DMS153 treated with DMSO at 0.1 percent for 48 hours (cell line): ENCODE measurements at regions not wholly inside any gene's neighbourhood (a gene's known extent, or its start where the extent isn't known, plus 50 kb on each side); places are given as distances from the start of the nearest gene placed in this dataset.
A peak's percentile ranks its signal among the peaks of the same experiment; 100 is the strongest.
"Not testable (repeated sequence)": the region's sequence is repeated elsewhere in the genome, so short reads cannot be mapped to it uniquely, and the experiment has no call there.

Source experiments
- DNase-seq: peaks from one replicate; lab custom pipeline; 2025; ENCODE audit not compliant: unreplicated experiment; lab: John Stamatoyannopoulos, UW

DNA sequence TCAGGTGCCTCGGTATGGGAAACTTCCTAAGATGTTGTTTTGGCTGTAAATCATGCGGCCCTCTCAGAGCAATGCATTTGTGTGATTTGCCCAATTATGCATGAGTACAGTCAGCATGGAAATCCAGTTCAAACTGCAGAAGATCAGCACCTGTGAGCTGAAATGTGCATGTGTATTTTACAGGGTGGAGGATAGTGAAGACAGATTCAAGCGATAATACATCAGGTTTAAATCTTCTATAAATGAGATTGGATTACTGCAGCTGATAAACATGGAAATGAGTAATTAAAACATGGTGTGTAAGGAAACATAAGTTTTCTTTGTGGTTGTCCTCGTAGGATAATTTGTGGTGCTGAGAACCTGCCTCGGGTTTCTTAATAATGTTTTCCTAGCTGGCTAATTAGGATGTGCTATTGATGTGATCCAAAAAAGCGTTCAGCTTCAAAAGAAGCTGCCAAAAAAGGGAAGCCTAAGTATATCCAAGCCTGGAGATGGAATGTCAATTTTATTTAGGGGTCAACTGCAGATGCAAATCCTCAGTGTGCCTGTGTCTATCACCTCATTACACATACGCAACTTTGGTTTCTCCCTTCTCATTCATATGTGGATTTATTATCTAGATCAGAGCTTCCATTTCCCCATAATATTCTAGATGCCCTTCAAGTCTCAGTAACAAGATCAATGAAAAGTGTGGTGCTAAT is 117.1 kb upstream of the CCDC28A start:
- DNase-seq = no peak

DNA sequence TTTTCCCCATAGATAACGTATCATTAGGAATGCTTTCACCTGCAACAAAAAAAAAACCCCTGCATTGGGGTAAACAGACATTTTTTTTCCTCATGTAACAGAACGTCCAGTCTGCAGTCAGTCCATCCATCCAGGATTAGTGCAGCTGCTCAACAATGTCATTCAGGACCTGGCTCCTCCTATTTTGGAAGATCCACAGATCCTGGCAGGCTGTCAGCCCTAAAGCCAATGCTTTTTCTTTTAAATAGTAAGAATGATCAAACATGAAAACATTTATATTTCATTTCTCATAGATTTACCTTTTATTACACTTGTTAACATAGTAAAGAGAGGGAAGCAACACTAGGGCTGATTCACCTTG is 116.5 kb upstream of the CCDC28A start:
- no peak for DNase-seq

DNA sequence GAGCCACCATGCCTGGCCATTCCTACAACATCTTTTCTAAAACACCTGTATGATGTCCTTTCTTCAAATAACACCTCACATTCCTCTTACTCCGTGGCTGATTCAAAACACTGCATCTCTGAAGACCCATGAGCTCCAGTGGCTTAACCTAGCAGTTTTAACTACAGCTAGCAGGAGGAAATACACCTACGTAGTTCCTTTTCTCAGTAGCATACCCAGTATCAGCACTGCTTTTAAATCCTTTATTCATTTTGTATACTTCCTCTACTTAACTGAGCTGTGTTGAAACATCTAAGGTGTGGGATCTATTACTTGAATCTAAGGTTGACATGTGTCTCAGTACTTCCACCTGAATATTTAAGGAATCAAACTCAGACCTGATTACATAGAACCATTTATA is 113.6 kb upstream of the CCDC28A start:
- DNase-seq = no peak

DNA sequence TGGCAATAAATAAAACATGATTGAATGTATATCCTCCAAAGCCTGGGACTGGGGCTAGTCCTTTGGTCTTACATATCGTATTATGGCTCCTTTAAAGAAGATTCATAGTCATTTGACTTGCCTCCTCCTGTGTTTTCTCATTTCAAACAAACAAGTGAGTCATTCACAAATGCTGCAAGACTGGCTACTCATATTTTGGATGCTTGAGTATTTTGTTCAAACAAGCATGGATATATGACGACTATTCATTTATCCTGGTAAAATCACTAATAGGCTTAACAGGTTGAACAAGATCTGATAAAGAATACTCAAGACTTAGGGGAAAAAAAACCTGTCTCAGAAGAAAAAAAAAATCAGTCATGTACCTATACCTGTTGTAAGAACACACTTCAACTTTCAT is 111.1 kb upstream of the CCDC28A start:
- no peak for DNase-seq

DNA sequence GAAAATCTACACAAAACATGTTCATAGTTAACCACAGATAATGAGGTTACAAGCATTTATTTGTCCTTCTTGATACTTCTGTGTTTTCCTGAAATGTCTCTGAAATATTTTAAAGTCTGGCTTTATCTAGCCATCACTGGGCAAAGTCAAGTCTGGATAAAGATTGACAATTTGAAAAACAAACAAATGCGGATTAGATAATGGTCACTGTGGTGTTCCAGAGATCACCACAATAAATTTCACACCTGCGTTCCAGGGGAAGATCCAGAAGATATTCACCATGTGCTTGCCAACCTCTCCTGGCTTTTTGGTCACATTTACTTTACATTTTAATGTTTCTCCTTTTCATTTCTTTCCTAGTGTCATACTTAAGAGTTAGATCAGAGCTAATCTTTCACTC is 109.7 kb upstream of the CCDC28A start:
- no peak for DNase-seq

DNA sequence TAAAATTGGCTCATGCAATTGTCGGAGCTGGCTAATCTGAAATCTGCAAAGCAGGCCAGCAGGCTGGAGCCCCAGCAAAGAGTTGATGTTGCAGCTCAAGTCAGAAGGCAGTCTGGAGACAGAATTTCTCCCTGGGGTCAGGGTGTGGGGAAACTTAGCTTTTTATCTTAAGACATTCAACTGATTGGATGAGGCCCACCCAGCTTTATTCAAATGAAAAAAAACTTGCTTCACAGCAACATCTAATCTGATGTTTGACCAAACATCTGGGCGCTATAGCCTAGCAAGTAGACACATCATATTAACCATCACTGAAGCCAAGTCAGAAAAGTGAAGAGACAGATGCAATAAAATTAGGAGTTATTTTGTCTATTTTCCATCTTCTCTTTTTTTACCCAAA is 108.8 kb upstream of the CCDC28A start:
- no peak for DNase-seq

DNA sequence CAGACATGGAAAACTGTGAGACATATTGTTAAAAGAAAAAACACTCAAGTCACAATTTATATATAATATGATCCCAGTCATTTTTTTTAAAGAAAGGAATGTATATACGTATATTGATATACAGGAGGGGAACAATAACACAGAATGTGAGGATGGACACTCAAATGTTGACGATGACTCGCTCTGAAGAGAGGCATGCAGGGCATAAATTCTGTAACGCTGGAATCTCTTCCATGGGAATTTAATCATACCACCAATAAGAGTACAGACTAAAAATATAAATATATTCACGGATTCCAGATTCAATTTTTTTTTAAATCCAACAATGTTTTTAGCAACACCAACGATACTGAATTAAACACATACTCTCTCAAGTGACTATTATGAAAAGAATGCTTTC is 106.9 kb upstream of the CCDC28A start:
- no peak for DNase-seq

DNA sequence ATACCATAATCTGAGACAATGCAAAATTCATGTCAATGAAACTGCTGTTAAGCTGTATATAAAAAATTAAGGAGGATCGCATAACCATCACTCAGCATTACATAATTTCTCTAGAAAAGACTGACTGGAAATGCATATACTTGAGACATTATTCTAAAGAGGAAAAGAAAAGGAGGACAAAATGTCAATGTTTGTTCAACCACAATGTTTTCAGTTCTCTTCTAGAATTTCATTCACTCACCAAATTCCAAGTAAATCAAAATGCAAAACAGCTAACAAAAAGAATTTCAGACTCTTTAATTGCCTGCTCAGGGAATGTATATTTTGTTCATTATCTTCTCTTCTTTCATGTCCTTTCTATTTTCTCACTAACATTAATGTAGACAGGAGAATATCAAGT is 106.2 kb upstream of the CCDC28A start:
- no peak for DNase-seq

DNA sequence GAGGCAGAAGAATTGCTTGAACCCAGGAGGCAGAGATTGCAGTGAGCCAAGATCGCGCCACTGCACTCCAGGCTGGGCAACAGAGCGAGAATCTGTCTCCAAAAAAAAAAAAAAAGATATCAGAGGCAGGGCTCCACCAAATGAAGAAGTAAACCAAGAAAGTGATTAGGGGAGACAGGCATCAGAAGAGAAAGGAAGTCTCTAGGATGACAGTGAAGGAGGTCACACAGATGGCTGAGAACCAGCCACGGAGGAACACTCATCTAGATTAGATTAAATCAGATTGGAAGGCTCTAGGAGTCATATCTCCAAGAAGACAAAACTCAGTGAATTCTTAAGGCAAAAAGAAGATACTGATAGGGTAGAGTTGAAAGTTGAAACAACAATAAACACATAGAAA is 102.2 kb upstream of the CCDC28A start:
- DNase-seq = no peak

DNA sequence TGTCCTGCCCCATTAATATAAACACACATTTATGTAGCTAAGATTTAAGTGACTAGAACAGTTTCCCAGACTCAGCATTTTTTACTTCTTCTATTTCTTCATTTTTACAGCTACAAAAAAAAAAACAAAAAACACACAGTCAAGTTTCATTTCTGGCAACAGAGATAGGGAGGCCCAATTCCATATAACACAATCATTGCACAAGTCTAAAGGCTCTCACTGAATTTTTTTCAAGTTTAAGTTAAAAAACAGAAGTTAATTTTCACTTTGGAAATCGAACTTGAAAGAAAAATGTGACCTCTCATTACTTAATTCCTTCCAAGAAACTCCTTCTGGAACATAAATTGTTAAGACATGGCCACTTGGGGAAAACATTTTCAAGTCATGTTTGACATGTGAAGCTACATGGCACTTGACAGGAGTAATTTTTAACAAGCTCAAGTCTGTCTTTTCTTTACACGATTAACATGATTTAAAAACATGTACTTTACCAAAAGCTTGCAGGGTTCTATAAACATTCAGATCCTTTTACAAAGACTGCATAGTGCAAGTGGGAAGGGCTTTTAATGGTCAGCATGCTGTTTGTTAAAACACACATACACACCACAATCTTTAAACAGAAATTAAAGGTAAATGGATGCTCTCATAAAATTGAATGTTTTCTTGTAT is 100.1 kb upstream of the CCDC28A start:
- DNase-seq = no peak

DNA sequence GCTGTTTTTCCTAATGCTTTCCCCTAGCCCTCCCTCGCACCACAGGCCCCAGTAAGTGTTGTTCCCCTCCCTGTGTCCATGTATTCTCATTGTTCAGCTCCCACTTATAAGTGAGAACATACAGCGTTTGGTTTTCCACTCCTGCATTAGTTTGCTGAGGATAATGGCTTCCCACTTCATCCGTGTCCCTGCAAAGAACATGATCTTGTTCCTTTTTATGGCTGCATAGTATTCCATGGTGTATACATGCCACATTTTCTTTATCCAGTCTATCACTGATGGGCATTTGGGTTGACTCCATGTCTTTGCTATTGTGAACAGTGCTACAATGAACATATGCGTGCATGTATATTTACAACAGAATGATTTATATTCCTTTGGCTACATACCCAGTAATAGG is 99.1 kb upstream of the CCDC28A start:
- not testable (repeated sequence) for DNase-seq

DNA sequence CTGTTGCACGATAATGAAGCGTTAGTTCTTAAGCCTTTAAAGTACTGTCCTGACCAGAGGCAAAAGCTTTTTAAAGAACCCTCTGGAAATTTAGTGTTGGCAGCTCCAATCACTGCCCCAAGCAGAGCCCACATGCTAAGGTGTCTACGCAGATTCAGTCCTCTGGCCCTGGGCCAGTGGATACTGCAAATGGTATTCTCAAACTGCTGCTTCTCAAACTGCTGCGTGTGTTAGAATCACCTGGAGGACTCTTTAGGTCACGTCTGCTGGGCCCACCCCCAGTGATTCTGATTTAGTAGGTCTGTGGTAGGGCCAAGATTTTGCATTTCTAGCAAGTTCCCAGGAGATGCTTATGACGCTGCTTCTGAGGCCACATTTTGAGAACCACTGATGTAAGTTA is 96.0 kb upstream of the CCDC28A start:
- no peak for DNase-seq

DNA sequence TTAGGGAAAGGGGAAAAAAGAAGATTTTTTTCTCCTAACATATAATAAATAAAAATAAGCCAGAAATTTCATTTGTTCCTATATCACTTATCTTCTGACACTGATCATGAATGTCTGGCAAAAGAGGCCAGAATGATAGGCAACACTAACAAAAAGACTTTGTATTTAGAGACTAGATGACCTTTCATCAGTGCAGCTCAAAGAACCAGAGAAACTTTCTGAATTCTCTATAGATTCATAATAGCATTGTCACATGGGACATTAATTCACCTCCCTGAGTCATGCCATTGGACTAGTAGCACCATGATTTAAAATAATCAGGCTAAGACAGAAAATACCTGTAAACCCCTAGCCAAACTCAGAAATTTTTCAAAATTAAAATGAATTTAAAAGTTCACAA is 95.4 kb upstream of the CCDC28A start:
- DNase-seq = no peak

DNA sequence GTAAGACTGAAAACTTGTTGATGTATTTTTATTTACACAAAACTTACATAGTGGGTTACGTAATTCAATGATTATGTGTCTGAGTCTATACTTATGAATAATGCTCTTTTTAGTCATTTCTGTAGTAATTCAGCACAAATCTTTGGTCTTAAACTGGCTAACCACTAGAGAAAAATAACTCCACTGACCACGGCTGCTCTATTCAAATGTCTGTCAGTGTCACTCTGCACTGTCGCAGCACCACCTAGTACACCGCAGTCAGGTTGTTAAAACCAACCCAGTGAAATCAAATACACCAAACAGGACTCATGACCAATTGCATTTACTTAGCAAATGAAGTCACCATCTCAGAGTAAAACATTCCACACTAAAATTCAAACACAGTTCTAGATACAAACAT is 93.5 kb upstream of the CCDC28A start:
- no peak for DNase-seq

DNA sequence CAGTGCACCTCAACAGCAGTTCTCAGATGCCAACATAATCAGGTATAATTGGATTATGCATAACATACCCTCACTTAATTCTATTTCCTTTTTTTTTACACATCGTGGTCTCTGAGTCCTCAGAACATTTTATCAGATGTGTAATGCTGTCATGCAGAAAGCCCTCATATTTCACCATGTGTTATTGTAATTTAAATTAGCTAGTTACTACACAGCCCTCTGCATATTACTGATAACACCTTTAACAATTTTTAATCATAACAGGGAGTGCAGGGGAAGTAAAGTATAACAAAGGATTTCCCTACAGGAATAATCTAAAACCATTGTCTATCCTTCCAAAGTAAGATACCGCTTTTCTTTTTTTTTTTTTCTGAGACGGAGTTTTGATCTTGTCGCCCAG is 91.9 kb upstream of the CCDC28A start:
- no peak for DNase-seq

DNA sequence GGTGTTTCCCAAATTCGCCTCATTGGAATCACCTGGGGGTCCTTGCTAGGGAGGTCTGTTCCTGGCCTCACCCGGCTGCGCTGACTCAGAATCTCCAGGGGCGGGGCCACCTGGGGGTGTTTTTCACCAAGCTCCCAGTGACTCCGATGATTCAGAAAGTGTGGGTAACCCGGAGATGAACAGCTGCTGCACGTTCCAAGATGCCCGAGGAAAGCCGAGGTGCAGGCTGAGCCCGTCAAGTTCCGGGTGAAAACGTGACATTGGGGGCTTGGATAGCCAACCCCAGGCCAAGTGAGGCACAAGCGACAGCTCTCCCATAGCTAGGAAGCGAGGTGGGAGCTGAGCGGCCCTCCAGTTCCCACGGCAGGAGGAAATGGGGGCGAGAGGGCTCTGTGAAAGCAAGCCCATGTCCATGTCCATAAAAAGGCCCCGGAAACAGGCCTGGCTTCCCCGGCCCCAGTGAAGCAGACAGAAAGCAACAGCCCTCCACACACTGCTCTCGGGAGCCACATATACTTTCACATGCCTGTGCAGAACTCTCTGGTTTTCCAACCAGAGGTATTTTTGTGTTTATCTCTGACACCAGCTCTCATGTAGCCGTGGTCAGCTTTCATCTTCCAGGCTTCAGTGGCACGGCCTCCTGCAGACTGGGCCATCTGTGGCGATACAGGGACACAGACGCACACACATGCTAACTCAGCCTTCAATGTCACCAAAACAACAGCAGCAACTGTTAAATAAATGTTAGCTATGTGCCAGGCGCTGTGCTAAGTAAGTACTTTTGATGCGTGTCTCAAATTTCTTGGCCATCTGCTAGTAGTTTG is 90.7 kb upstream of the CCDC28A start:
- no peak for DNase-seq

DNA sequence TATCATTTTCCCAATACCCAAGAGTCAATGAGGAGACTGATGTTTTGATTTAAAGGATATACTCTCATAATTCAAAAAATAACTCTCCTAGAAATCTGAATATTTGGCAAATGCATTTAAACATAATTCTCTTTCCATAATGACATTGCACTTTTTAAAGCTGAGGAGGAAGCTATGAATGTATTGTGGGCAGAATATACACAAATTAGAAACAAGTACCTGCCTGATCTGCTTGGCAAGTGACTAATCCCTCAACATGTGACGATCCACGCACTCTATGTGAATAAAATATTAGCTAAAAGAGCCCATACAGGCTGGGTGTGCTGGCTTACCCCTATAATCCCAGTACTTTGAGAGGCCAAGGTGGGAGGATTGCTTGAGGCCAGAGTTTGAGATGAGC is 88.3 kb upstream of the CCDC28A start:
- DNase-seq = no peak

DNA sequence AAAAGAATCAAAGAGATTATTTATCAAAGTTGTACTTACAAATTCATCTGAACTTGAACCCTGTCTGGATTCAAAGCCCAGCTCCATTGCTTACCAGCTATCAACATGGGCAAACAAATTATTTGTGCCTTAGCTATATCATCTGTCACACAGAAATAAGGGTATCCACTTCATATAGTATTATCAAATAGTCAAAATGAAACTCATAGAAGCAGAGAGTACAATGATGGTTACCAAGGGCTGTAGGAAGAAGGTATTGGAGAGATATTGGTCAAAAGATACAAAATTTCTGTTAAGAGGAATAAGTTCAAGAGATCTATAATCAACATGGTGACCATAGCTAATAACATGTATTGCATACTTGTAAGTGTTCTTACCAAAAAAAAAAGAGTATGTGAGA is 87.8 kb upstream of the CCDC28A start:
- DNase-seq = no peak

DNA sequence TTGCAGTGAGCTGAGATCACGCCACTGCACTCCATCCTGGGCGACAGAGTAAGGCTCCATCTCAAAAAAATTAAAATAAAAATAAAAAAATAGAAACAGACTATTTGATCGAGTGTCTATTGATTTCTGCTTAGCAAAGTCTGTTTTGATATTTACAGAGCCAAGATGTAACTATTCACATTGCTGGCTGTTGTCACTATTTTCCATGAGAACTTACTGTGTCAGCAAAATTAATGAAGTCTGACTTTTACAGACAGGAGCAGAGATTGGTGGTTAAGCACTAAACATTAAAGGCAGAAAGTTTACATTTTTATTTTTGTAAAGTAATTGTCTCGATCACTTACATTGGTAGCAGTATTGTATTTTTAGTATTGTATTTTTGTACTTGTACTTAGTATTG is 85.0 kb upstream of the CCDC28A start:
- no peak for DNase-seq

DNA sequence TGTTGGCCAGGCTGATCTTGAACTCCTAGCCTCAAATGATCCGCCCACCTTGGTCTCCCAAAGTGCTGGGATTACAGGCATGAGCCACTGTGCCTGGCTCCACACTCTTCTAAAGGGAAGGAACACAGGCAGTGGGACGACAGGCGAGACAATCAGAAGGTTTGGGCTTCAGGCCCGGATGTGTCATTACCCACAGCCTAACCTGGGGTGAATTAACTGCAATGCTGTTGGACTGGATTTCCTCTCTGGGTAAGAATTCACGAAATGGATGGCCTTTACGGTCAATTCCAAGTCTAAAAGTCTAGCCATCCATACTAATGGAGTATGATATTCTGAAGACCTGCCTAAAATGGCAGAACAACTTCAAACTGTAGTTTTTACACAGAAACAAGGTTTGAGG is 83.7 kb upstream of the CCDC28A start:
- DNase-seq = no peak

DNA sequence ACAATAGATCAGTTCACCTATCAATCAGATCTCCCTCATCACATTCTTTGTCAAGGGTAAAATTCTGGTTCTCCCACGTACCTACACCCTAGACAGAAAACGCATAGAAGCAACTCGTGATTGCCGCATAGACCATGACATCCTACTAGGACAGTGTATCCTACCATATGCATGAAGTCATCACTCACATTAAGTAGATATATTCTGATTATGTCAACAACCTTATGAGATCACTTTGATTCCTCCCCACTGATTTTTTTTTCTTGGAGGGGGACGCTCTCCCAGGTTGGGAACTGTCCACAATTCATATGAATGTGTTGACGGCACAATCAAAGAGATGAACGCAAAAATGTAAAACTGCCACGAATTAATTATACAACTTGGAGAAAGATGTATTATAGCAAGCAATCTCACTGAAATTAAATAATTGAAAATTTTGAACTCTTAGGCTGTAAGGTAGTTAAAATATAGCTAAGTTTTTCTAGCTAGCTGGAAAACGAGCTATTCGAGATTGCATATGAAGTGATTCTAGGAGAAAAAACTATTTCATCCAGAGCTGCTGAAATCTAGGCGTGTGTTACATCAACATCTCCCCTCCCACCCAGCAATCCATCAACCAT is 82.5 kb upstream of the CCDC28A start:
- DNase-seq = no peak

DNA sequence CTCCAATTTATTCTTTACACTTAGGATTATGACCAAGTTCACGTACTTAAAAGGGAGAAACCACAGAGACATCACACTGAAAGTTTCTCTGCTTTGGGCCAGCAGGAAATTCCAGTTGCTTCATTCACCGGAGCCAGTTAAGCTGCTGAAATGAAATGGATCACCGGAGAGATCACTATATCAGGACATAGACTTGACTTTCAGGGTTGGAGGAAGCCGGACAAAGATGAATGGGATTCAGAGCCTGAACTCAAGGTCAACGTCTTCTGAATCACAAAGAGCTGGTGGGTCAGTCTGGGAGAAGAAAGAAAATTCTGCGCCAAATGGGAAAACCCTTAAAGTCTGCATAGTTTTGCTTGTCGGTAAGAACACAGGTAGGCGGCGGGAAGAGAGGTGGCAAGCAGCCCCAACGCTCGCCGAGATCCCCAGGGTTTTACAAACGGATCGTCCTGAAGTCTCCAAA is 81.9 kb upstream of the CCDC28A start:
- peak; percentile 29 for DNase-seq
